ENCODE measurements at regions not wholly inside any gene's neighbourhood (a gene's known extent, or its start where the extent isn't known, plus 50 kb on each side); places are given as distances from the start of the nearest gene placed in this dataset.
A peak's percentile ranks its signal among the peaks of the same experiment; 100 is the strongest.
"Not testable (repeated sequence)": the region's sequence is repeated elsewhere in the genome, so short reads cannot be mapped to it uniquely, and the experiment has no call there.

DNA sequence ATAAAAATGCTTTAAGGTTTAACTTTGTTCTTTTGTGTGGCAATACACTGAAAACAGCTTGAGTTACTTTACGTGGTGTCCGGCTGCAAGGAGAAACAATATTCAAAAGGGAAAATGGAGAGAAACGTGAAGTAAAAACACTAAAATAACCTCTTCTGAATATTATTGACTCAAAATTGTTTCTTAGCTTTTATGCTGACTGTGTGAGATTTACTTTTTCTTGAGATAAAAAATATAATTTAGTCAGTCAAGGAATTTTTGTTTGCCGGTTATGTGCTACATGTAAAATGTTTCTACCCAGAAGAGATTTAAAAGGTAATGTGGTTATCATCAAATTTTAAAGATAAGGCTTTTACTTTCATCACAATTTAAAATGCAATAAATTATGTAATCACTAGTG is 200.6 kb upstream of the GPC6 start:
- no peak for DNase-seq (ENCODE audit: low read depth)
- H3K4me3 ChIP-seq (ENCODE audit: control insufficient read depth, low read depth, low read length) = no peak overlapping the region
- TF ChIP-seq, protein P1, sequence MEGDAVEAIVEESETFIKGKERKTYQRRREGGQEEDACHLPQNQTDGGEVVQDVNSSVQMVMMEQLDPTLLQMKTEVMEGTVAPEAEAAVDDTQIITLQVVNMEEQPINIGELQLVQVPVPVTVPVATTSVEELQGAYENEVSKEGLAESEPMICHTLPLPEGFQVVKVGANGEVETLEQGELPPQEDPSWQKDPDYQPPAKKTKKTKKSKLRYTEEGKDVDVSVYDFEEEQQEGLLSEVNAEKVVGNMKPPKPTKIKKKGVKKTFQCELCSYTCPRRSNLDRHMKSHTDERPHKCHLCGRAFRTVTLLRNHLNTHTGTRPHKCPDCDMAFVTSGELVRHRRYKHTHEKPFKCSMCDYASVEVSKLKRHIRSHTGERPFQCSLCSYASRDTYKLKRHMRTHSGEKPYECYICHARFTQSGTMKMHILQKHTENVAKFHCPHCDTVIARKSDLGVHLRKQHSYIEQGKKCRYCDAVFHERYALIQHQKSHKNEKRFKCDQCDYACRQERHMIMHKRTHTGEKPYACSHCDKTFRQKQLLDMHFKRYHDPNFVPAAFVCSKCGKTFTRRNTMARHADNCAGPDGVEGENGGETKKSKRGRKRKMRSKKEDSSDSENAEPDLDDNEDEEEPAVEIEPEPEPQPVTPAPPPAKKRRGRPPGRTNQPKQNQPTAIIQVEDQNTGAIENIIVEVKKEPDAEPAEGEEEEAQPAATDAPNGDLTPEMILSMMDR (IDR thresholded peaks at IDR 0.05; ENCODE audit: control insufficient read depth, insufficient read depth, low read depth, low read length, missing control alignments) = no peak

DNA sequence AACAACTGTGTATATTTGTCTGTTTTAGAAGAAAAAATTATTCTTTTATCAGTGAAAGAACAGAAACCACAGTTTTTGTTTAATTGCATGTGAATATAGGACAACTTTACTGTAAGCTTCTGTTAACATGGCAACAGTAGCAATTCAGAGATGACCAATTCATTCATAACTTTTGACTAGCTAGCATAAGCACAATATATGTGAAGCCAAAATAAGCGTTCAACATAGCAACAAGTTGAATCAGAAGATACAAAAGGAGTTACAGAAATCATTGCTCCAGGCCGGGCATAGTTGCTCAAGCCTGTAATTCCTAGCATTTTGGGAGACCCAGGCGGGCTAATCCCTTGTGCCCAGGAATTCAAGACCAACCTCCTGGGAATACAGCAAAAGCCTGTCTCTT is 197.1 kb upstream of the GPC6 start:
- no peak overlapping the region for H3K4me3 ChIP-seq (ENCODE audit: control insufficient read depth, low read depth, low read length)
- peak; percentile 17 for DNase-seq (ENCODE audit: low read depth)
- TF ChIP-seq, protein P1 (IDR thresholded peaks at IDR 0.05; ENCODE audit: control insufficient read depth, insufficient read depth, low read depth, low read length, missing control alignments) = no peak

DNA sequence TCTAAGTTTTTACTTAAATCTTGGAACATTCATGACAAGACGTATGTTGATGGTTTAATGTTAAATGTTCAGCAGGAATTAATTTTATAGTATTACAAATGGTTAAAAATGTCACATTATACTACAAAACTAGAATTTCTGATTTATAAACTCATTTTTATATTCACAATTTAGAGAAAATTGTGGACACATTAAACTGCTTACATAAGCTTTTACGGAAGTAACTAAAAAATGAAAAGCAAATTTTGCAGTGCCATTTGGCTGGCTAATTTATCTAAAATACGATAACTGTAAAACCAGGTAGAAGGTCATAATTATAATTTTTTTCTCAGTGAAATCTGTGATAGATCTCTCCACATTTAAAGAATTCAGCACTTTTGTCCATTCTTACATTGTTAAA is 190.2 kb upstream of the GPC6 start:
- H3K4me3 ChIP-seq (ENCODE audit: control insufficient read depth, low read depth, low read length) = no peak overlapping the region
- TF ChIP-seq, protein P1 (IDR thresholded peaks at IDR 0.05; ENCODE audit: control insufficient read depth, insufficient read depth, low read depth, low read length, missing control alignments) = no peak

DNA sequence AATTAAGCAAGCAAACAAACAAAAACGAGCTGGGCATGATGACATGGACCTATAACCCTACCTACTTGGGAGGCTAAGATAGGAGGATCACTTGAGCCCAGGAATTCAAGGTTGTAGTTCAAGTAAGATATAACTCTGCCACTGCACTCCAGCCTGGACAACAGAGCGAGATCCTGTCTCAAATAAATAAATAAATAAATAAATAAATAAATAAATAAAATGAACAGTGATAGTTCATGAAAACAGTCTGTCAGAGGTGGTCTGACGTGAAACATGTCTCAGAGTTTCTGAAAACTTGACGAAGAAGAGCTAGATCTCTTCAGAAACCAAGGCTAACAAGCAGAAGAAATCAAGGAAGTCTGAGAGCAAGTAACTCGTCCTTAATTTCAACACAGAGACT is 188.8 kb upstream of the GPC6 start:
- H3K4me3 ChIP-seq (ENCODE audit: control insufficient read depth, low read depth, low read length) = no peak overlapping the region
- no peak for DNase-seq (ENCODE audit: low read depth)
- TF ChIP-seq, protein P1 (IDR thresholded peaks at IDR 0.05; ENCODE audit: control insufficient read depth, insufficient read depth, low read depth, low read length, missing control alignments) = no peak

More for the DNA sequence above, 190.2 kb upstream of the GPC6 start:
- no peak for DNase-seq (ENCODE audit: low read depth)

DNA sequence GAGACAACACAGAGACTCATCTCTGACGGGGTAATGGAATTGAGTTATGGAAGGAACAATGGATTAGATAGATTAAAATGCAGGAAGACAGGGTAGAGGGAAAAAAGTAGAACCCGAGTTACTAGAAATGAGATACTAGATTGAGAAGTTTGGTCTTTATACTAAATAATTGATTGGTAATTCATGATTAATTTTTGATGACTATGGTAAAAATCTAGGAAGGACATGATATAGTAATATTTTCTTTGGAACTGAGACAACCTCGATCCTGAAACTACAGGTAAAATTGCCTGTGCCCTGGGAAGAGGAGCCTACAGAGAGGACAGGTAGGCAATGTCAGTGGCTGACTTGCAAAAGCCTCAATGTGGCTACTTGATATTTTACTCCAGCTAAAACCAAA is 188.4 kb upstream of the GPC6 start:
- no peak for DNase-seq (ENCODE audit: low read depth)
- TF ChIP-seq, protein P1 (IDR thresholded peaks at IDR 0.05; ENCODE audit: control insufficient read depth, insufficient read depth, low read depth, low read length, missing control alignments) = no peak
- no peak overlapping the region for H3K4me3 ChIP-seq (ENCODE audit: control insufficient read depth, low read depth, low read length)

DNA sequence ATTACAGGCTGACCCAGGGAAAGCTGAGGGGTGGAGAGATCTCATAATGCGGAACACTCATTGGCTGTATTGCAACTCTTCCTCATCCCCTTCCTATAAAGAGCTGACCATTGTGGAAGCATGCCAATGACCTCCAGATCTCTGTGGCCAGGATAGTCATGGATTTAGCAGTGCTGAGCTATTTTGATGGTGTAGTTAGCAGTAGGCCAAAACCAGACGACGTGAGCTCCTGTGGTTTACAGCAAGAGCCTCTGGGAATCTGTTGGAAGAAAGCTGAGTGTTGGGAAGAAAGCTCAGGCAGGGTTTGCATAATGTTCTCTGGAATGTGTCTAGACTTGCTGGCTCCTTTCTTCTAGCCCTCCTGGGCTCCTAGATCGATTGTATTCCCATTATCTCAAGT is 187.5 kb upstream of the GPC6 start:
- TF ChIP-seq, protein P1 (IDR thresholded peaks at IDR 0.05; ENCODE audit: control insufficient read depth, insufficient read depth, low read depth, low read length, missing control alignments) = no peak
- DNase-seq (ENCODE audit: low read depth) = peak; percentile 48
- H3K4me3 ChIP-seq (ENCODE audit: control insufficient read depth, low read depth, low read length) = no peak overlapping the region

DNA sequence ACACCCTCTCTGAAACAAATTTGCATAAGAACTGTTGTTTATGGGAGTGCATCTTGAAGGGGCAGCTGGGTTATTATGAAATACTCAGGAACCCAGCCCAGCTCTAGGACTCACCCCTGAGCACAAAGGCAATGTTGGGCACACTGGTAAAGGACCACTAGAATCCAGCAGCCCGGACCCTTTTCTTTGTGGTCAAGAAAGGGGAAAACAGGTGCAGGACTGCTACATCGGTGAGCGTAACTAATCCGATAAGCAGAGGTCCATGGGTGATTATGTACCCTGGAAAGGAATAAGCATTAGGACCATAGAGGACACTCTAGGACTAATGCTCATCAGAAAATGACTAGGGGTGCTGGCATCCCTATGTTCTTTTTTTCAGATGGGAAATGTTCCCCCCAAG is 185.0 kb upstream of the GPC6 start:
- H3K4me3 ChIP-seq (ENCODE audit: control insufficient read depth, low read depth, low read length); DNase-seq (ENCODE audit: low read depth): not testable (repeated sequence)

Measured in AG09309 (cell line).